Tibial artery (tissue), 4 donors: ENCODE measurements at regions not wholly inside any gene's neighbourhood (a gene's known extent, or its start where the extent isn't known, plus 50 kb on each side); places are given as distances from the start of the nearest gene placed in this dataset.
A peak's percentile ranks its signal among the peaks of the same experiment; 100 is the strongest.

Source experiments
- DNase-seq, 2 donors: peaks; one replicate each; pipeline ENCODE4 v3.0.0-alpha.2; 2019
- H3K27ac ChIP-seq, 2 donors: fragments of 200-600 bp; sonication (generic) in 1 of 2; 1 replicate in 1 of 2; 2 replicates in 1 of 2; pipeline ENCODE4 v1.5.1; 2018 to 2019; ENCODE audit warnings: mild to moderate bottlenecking in 1 of 2
- H3K27me3 ChIP-seq, 2 donors: fragments of 200-600 bp; sonication (generic) in 1 of 2; one replicate each; pipeline versions ENCODE4 v1.5.1 to v1.6.0; 2016 to 2019
- H3K36me3 ChIP-seq, 3 donors: fragments of 200-600 bp; sonication (generic) in 2 of 3; one replicate each; pipeline ENCODE4 v1.5.1; 2016 to 2019; ENCODE audit warnings: mild to moderate bottlenecking in 2 of 3
- H3K4me1 ChIP-seq, 4 donors: fragments of 200-600 bp; sonication (generic) in 2 of 4; 1 replicate in 3 of 4; 2 replicates in 1 of 4; pipeline ENCODE4 v1.5.1; 2016 to 2019
- H3K4me3 ChIP-seq, 2 donors: fragments of 200-600 bp; sonication (generic) in 1 of 2; 1 replicate in 1 of 2; 2 replicates in 1 of 2; pipeline ENCODE4 v1.5.1; 2018 to 2019; ENCODE audit warnings: mild to moderate bottlenecking in 2 of 2
- H3K9me3 ChIP-seq, 3 donors: fragments of 200-600 bp; sonication (generic) in 1 of 3; one replicate each; pipeline ENCODE4 v1.5.1; 2016 to 2019
- intact Hi-C: fragments of 100-400 bp; cut with DNase I; formaldehyde crosslinking; loops from one replicate; pipeline ENCODE4 v1.15.0; 2023; ENCODE audit warnings: low total_unique reads
- TF ChIP-seq, protein P1 (sequence below), 2 experiments: fragments of 200-600 bp in 1 of 2; fragments of 450-650 bp in 1 of 2; IDR thresholded peaks; one replicate each; pipeline ENCODE4 v1.5.1; 2017 to 2019; ENCODE audit warnings: antibody characterized with exemption in 2 of 2, mild to moderate bottlenecking in 1 of 2, moderate library complexity in 1 of 2

DNA sequence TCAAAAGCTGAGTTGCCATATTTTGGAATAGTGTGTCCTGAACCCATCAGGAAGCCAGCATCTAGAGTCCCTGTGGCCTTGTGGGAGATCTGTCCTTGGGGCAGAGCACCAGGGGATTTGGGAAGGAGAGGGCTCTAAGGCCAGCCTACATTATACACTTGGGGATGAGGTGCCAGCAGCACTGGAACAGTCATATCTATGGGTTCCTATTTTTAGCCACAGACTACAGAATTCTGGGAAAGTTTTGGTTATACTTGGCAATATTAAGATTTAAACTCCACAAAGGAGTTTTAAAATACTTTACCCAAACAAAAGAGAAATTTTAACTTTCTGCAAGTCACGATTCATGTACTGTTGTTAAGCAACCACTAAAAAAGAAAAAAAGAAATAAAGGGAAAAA, 405.7 kb upstream of the MMADHC start:
- DNase-seq, result peak in 1 of 2 donors; percentile 63
- Histone ChIP-seq H3K27me3 (no peaks in the 10 kb centered on the region), H3K4me1 (peaks cover 0 to 61% (median 30%) of the 10 kb centered on the region in 4 donors), H3K36me3 (no peaks in the 10 kb centered on the region), H3K9me3 (no peaks in the 10 kb centered on the region), H3K4me3 (no peak overlapping the region), H3K27ac (peak overlapping the region; percentile 23 to 45)
- TF ChIP-seq, protein P1, sequence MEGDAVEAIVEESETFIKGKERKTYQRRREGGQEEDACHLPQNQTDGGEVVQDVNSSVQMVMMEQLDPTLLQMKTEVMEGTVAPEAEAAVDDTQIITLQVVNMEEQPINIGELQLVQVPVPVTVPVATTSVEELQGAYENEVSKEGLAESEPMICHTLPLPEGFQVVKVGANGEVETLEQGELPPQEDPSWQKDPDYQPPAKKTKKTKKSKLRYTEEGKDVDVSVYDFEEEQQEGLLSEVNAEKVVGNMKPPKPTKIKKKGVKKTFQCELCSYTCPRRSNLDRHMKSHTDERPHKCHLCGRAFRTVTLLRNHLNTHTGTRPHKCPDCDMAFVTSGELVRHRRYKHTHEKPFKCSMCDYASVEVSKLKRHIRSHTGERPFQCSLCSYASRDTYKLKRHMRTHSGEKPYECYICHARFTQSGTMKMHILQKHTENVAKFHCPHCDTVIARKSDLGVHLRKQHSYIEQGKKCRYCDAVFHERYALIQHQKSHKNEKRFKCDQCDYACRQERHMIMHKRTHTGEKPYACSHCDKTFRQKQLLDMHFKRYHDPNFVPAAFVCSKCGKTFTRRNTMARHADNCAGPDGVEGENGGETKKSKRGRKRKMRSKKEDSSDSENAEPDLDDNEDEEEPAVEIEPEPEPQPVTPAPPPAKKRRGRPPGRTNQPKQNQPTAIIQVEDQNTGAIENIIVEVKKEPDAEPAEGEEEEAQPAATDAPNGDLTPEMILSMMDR (IDR thresholded peaks at IDR 0.05), result no peak
- intact Hi-C loops, result no loop called here

DNA sequence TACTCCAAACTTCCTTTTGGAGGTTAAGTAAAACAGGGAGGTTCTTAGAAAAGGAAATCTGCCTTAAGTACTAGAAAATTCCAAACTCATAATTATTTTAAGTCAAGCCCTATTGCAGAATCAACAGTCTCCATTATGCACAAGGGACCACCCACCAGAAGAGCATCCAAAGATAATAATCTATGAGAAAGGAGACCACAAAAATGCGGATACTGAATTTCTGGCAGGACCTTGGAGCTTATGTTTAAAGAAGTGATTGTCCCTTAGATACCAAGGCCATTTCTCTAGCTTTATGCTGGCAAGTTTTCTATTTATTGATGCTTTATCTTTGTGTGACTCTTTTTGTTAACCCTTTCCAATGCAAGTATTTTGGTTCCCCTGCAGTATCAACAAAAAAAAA, 404.0 kb upstream of the MMADHC start:
- TF ChIP-seq, protein P1 (IDR thresholded peaks at IDR 0.05), result no peak
- intact Hi-C loops, result no loop called here
- Histone ChIP-seq H3K27ac (peak overlapping the region in 1 of 2 donors; percentile 13), H3K4me1 (peaks cover 0 to 61% (median 30%) of the 10 kb centered on the region in 4 donors), H3K36me3 (no peaks in the 10 kb centered on the region), H3K27me3 (no peaks in the 10 kb centered on the region), H3K4me3 (no peak overlapping the region), H3K9me3 (no peaks in the 10 kb centered on the region)
- no peak for DNase-seq

DNA sequence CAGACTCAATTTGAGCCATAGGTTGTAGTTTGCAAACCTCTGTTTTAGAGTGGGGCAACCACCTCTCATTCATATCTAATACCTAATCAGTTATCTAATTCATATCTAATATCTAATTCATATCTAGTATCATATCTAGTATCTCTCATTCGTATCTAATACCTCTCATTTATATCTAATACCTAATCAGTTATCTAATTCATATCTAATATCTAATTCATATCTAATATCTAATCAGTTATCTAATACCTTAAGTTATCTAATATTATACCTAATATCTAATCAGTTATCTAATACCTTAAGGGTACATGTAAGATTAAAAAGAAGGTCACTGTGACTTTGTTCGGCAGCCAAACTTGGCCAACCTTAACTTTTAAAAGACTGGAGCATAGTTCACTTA, 403.4 kb upstream of the MMADHC start:
- TF ChIP-seq, protein P1 (IDR thresholded peaks at IDR 0.05), result no peak
- Histone ChIP-seq H3K4me3 (no peak overlapping the region), H3K27ac (no peak overlapping the region), H3K9me3 (no peaks in the 10 kb centered on the region), H3K36me3 (no peaks in the 10 kb centered on the region), H3K27me3 (no peaks in the 10 kb centered on the region), H3K4me1 (peaks cover 0 to 61% (median 30%) of the 10 kb centered on the region in 4 donors)
- DNase-seq, result no peak
- intact Hi-C loops, result no loop called here

DNA sequence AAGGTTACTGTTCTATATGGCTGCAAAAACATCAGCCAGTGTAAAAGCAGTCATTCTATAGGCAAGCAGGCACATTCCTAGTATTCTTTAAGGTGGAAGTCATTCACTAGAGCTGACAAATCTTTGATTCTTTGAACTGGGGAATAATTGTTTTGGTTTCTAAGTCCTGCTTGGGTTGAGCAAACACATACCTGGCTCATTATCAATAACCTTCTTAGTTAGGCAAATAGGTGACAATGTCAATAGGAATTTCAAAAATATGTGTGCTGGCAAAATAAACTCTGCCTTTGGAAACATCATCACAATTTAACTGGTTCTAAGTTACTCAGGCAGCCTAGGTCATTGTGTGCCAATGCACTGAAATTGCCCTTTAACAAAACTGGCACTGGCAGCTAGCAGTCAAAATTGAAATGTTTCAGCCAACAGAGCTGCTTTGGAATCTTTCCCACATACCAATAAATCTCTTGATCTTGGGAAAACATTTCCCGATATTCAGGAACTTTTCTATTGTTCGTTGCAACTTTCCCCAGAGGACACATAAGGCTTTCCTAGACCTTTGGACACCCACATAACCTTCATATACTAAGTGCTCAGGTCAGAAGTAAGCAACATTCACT, 402.0 kb upstream of the MMADHC start:
- H3K9me3 ChIP-seq, result no peaks in the 10 kb centered on the region
- H3K36me3 ChIP-seq, result no peaks in the 10 kb centered on the region
- H3K4me1 ChIP-seq, result peaks cover 0 to 59% (median 28%) of the 10 kb centered on the region in 4 donors
- no peaks in the 10 kb centered on the region for H3K27me3 ChIP-seq
- no peak for DNase-seq
- H3K4me3 ChIP-seq, result no peak overlapping the region
- TF ChIP-seq, protein P1 (IDR thresholded peaks at IDR 0.05), result no peak
- H3K27ac ChIP-seq, result peak overlapping the region in 1 of 2 donors; percentile 20
- intact Hi-C loops, result no loop called here

DNA sequence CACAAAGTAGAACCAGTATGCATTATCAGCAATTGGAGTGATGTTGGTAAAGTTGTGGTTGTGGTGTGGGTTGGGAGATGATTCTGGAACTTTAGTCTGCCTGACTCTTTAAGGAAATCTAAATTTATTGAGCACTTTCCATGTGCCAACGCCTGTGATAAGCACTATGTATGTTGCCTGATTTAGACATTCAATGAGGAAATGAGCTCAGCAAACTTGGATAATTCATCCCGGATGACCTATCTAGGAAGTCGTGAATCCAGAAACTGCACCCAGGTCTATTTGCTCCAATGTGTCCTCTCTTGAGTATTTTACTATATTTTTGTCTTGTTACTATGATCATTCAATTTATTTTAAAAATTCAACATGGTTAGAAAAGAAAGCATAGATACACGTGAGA, 400.8 kb upstream of the MMADHC start:
- TF ChIP-seq, protein P1 (IDR thresholded peaks at IDR 0.05), result no peak
- intact Hi-C loops, result no loop called here
- H3K9me3 ChIP-seq, result no peaks in the 10 kb centered on the region
- no peak overlapping the region for H3K4me3 ChIP-seq
- no peaks in the 10 kb centered on the region for H3K27me3 ChIP-seq
- DNase-seq, result no peak
- H3K4me1 ChIP-seq, result peaks cover 0 to 48% (median 20%) of the 10 kb centered on the region in 4 donors
- no peak overlapping the region for H3K27ac ChIP-seq
- H3K36me3 ChIP-seq, result no peaks in the 10 kb centered on the region
